ENCODE measurements at regions not wholly inside any gene's neighbourhood (a gene's known extent, or its start where the extent isn't known, plus 50 kb on each side); places are given as distances from the start of the nearest gene placed in this dataset.

- no peak overlapping the region for H3K27ac ChIP-seq
- no peaks in the 10 kb centered on the region for H3K36me3 ChIP-seq
- H3K4me1 ChIP-seq = no peaks in the 10 kb centered on the region
- H3K4me3 ChIP-seq = no peak overlapping the region
- H3K27me3 ChIP-seq = no peaks in the 10 kb centered on the region
- DNase-seq (no peak), ATAC-seq (no peak)
- TF ChIP-seq POLR2A (IDR thresholded peaks at IDR 0.05) = no peak
- TF ChIP-seq CTCF (IDR thresholded peaks at IDR 0.05) = no peak
- no peaks in the 10 kb centered on the region for H3K9me3 ChIP-seq
- intact Hi-C loops (cut with DNase I) = no loop called here
- WGBS (ENCODE audit: insufficient coverage, low coverage, low lambda C conversion rate, missing lambda C conversion rate) = 72% methylated on average over 3 of the region's 3 CpGs
Measured at GRCh38 chr7:1336509-1336908, 103.8 kb downstream of the UNCX start.

- H3K4me3 ChIP-seq = no peak overlapping the region
- no peak overlapping the region for H3K27ac ChIP-seq
- no peaks in the 10 kb centered on the region for H3K4me1 ChIP-seq
- DNase-seq (peak in 1 of 3 donors; percentile 6), ATAC-seq (no peak)
- no peak for TF ChIP-seq CTCF (IDR thresholded peaks at IDR 0.05)
- no peak for TF ChIP-seq POLR2A (IDR thresholded peaks at IDR 0.05)
- WGBS (ENCODE audit: insufficient coverage, low coverage, low lambda C conversion rate, missing lambda C conversion rate) = 80% methylated on average over 1 of the region's 2 CpGs
- H3K36me3 ChIP-seq = no peaks in the 10 kb centered on the region
- intact Hi-C loops (cut with DNase I) = no loop called here
- no peaks in the 10 kb centered on the region for H3K27me3 ChIP-seq
- H3K9me3 ChIP-seq = no peaks in the 10 kb centered on the region
Measured at GRCh38 chr7:1339611-1340010, 106.9 kb downstream of the UNCX start.

- TF ChIP-seq CTCF (IDR thresholded peaks at IDR 0.05) = no peak
- TF ChIP-seq POLR2A (IDR thresholded peaks at IDR 0.05) = no peak
- Histone ChIP-seq H3K9me3 (no peaks in the 10 kb centered on the region), H3K27ac (no peak overlapping the region), H3K36me3 (no peaks in the 10 kb centered on the region), H3K4me3 (no peak overlapping the region), H3K4me1 (no peaks in the 10 kb centered on the region), H3K27me3 (no peaks in the 10 kb centered on the region)
- intact Hi-C loops (cut with DNase I) = no loop called here
- DNase-seq (peak in 1 of 3 donors; percentile 30), ATAC-seq (no peak)
- 50% methylated on average over 1 of the region's 3 CpGs for WGBS (ENCODE audit: insufficient coverage, low coverage, low lambda C conversion rate, missing lambda C conversion rate)
Measured at GRCh38 chr7:1340031-1340430, 107.4 kb downstream of the UNCX start.

- no peak overlapping the region for H3K27ac ChIP-seq
- no peak overlapping the region for H3K4me3 ChIP-seq
- no peaks in the 10 kb centered on the region for H3K4me1 ChIP-seq
- H3K36me3 ChIP-seq = no peaks in the 10 kb centered on the region
- H3K27me3 ChIP-seq = no peaks in the 10 kb centered on the region
- intact Hi-C loops (cut with DNase I) = no loop called here
- H3K9me3 ChIP-seq = no peaks in the 10 kb centered on the region
- DNase-seq (peak in 1 of 3 donors; percentile 46), ATAC-seq (peak in 1 of 4 donors; percentile 11)
- WGBS (ENCODE audit: insufficient coverage, low coverage, low lambda C conversion rate, missing lambda C conversion rate) = 67% methylated on average over 15 of the region's 29 CpGs
- TF ChIP-seq POLR2A (IDR thresholded peaks at IDR 0.05) (no peak), CTCF (IDR thresholded peaks at IDR 0.05) (no peak)
Measured at GRCh38 chr7:1340461-1341360, 108.0 kb downstream of the UNCX start.

All from right lobe of liver (tissue), 6 donors.